Fibroblast of lung (primary cell): ENCODE measurements at regions not wholly inside any gene's neighbourhood (a gene's known extent, or its start where the extent isn't known, plus 50 kb on each side); places are given as distances from the start of the nearest gene placed in this dataset.

Source experiments
- EZH2 ChIP-seq: IDR thresholded peaks from 2 replicates; pipeline ENCODE4 v1.5.1; 2012; ENCODE audit warnings: low read length, control low read depth, mild to moderate bottlenecking; ENCODE audit errors: missing control alignments
- TF ChIP-seq, protein P1 (sequence below), 2 donors: IDR thresholded peaks in 1 of 2; conservative IDR thresholded peaks in 1 of 2; 1 replicate in 1 of 2; 2 replicates in 1 of 2; pipeline ENCODE4 v1.5.1; 2011 to 2012; ENCODE audit warnings: low read length in 2 of 2, control low read depth in 1 of 2, inconsistent platforms in 1 of 2, low read depth in 1 of 2, mild to moderate bottlenecking in 1 of 2

DNA sequence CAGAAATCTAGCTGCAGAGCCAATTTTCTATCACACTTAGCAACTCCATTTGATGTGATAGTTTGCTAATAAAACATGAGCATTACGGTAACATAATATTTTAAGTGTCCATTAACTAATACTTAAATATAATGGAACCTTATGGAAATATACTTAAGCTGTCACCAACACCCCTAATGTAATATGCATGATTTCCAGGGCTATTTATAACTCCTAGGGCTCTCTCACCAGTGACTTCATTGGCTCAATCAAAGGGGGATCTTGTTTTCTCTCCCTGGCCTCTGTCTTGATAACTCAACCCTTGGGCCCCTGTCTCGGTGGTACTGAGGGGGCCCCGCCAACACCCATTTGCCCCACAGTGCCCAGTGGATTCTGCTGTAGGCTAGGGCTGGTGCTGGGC lies 170.4 kb downstream of the SALL1 start:
- TF ChIP-seq, protein P1, sequence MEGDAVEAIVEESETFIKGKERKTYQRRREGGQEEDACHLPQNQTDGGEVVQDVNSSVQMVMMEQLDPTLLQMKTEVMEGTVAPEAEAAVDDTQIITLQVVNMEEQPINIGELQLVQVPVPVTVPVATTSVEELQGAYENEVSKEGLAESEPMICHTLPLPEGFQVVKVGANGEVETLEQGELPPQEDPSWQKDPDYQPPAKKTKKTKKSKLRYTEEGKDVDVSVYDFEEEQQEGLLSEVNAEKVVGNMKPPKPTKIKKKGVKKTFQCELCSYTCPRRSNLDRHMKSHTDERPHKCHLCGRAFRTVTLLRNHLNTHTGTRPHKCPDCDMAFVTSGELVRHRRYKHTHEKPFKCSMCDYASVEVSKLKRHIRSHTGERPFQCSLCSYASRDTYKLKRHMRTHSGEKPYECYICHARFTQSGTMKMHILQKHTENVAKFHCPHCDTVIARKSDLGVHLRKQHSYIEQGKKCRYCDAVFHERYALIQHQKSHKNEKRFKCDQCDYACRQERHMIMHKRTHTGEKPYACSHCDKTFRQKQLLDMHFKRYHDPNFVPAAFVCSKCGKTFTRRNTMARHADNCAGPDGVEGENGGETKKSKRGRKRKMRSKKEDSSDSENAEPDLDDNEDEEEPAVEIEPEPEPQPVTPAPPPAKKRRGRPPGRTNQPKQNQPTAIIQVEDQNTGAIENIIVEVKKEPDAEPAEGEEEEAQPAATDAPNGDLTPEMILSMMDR (conservative IDR thresholded peaks at IDR 0.05 in 1 of 2, IDR thresholded peaks at IDR 0.05 in 1 of 2; ENCODE audit: low read depth in 1 of 2, low read length in 2 of 2): no peak
- TF ChIP-seq EZH2: no peak
